HG02840 (cell line): ENCODE measurements at regions not wholly inside any gene's neighbourhood (a gene's known extent, or its start where the extent isn't known, plus 50 kb on each side); places are given as distances from the start of the nearest gene placed in this dataset.

ENCODE experiments used
- ATAC-seq: cut with Tn5 transposase; IDR thresholded peaks from one replicate; pipeline ENCODE4 v1.9.1; 2021; ENCODE audit warnings: mild to moderate bottlenecking, moderate library complexity, moderate number of reproducible peaks; ENCODE audit not compliant: unreplicated experiment, low FRiP score

GRCh38 chr12:58067610-58068387, 126.4 kb downstream of the ATP23 start:
- no peak for ATAC-seq

- ATAC-seq, result no peak
Observed at GRCh38 chr12:58068706-58069105, 127.3 kb downstream of the ATP23 start.

- ATAC-seq, result no peak
Observed at GRCh38 chr12:58069268-58069963, 128.0 kb downstream of the ATP23 start.

GRCh38 chr12:58071994-58072393, 130.6 kb downstream of the ATP23 start:
- ATAC-seq, result no peak

- ATAC-seq, result no peak
Observed at GRCh38 chr12:58074259-58074658, 132.9 kb downstream of the ATP23 start.

- ATAC-seq, result no peak
Observed at GRCh38 chr12:58079806-58080205, 138.4 kb downstream of the ATP23 start.

- no peak for ATAC-seq
Observed at GRCh38 chr12:58081488-58081887, 140.1 kb downstream of the ATP23 start.

- ATAC-seq, result no peak
Observed at GRCh38 chr12:58082996-58083395, 141.6 kb downstream of the ATP23 start.

GRCh38 chr12:58086006-58086405, 144.6 kb downstream of the ATP23 start:
- ATAC-seq, result no peak

GRCh38 chr12:58086930-58087329, 145.6 kb downstream of the ATP23 start:
- ATAC-seq, result no peak

GRCh38 chr12:58087423-58088127, 146.2 kb downstream of the ATP23 start:
- ATAC-seq, result no peak

GRCh38 chr12:58089588-58089987, 148.2 kb downstream of the ATP23 start:
- no peak for ATAC-seq

- ATAC-seq, result no peak
Observed at GRCh38 chr12:58090685-58091084, 149.3 kb downstream of the ATP23 start.

- ATAC-seq, result no peak
Observed at GRCh38 chr12:58095002-58095401, 153.6 kb downstream of the ATP23 start.

- no peak for ATAC-seq
Observed at GRCh38 chr12:58097741-58098140, 156.4 kb downstream of the ATP23 start.

- no peak for ATAC-seq
Observed at GRCh38 chr12:58099476-58099875, 158.1 kb downstream of the ATP23 start.

GRCh38 chr12:58104351-58104755, 163.0 kb downstream of the ATP23 start:
- no peak for ATAC-seq

- no peak for ATAC-seq
Observed at GRCh38 chr12:58105225-58106119, 164.1 kb downstream of the ATP23 start.

- no peak for ATAC-seq
Observed at GRCh38 chr12:58106195-58106594, 164.8 kb downstream of the ATP23 start.

GRCh38 chr12:58117201-58117600, 175.8 kb downstream of the ATP23 start:
- no peak for ATAC-seq
